ENCODE measurements at regions not wholly inside any gene's neighbourhood (a gene's known extent, or its start where the extent isn't known, plus 50 kb on each side); places are given as distances from the start of the nearest gene placed in this dataset.
A peak's percentile ranks its signal among the peaks of the same experiment; 100 is the strongest.
"Not testable (repeated sequence)": the region's sequence is repeated elsewhere in the genome, so short reads cannot be mapped to it uniquely, and the experiment has no call there.

GRCh38 chr6:894274-894673 lies 201.3 kb upstream of the EXOC2 start:
- intact Hi-C loops (cut with DNase I, micrococcal nuclease): loop anchor here in 1 of 2 experiments (2.0 to 10.0 kb wide), 2 partner anchors 97 to 299 kb away; no protein-coding TSS in a partner anchor

GRCh38 chr6:890995-891394 lies 198.1 kb upstream of the EXOC2 start:
- no peak overlapping the region for H3K4me3 Mint-ChIP-seq

More at GRCh38 chr6:894274-894673, 201.3 kb upstream of the EXOC2 start:
- ATAC-seq (no peak), DNase-seq (peak; percentile 45)
- H3K9me3 Mint-ChIP-seq (ENCODE audit: low read depth): no peaks in the 10 kb centered on the region
- H3K36me3 Mint-ChIP-seq (ENCODE audit: low read depth): no peaks in the 10 kb centered on the region
- ChIA-PET CTCF (interaction anchor here (0.6 kb wide), 1 partner anchor 374 kb away, joined by 3 read pairs; no protein-coding TSS in a partner anchor), POLR2A (no interaction called here)
- H3K27me3 Mint-ChIP-seq: peaks cover 13% of the 10 kb centered on the region
- no peak overlapping the region for H3K27ac Mint-ChIP-seq
- no peak overlapping the region for H3K4me3 Mint-ChIP-seq
- H3K4me1 Mint-ChIP-seq: no peaks in the 10 kb centered on the region

GRCh38 chr6:890201-890600 lies 197.3 kb upstream of the EXOC2 start:
- no peak for DNase-seq
- no peaks in the 10 kb centered on the region for H3K36me3 Mint-ChIP-seq (ENCODE audit: low read depth)
- peaks cover 2% of the 10 kb centered on the region for H3K27me3 Mint-ChIP-seq
- H3K9me3 Mint-ChIP-seq (ENCODE audit: low read depth): no peaks in the 10 kb centered on the region
- ChIA-PET CTCF (interaction anchor here (0.7 kb wide), 1 partner anchor 1493 kb away, joined by 4 read pairs; no protein-coding TSS in a partner anchor), POLR2A (no interaction called here)
- peaks cover 3% of the 10 kb centered on the region for H3K4me1 Mint-ChIP-seq
- H3K4me3 Mint-ChIP-seq: no peak overlapping the region
- no peak overlapping the region for H3K27ac Mint-ChIP-seq
- no peak for ATAC-seq
- intact Hi-C loops (cut with DNase I, micrococcal nuclease): loop anchor here in 1 of 2 experiments (10.0 kb wide), 1 partner anchor 295 kb away; no protein-coding TSS in a partner anchor

More at GRCh38 chr6:890995-891394, 198.1 kb upstream of the EXOC2 start:
- ATAC-seq: no peak
- Mint-ChIP-seq H3K9me3 (ENCODE audit: low read depth) (no peaks in the 10 kb centered on the region), H3K27ac (no peak overlapping the region), H3K36me3 (ENCODE audit: low read depth) (no peaks in the 10 kb centered on the region), H3K4me1 (no peaks in the 10 kb centered on the region), H3K27me3 (peaks cover 4% of the 10 kb centered on the region)
- no peak for DNase-seq
- CTCF ChIA-PET: interaction anchor here (0.5 to 0.9 kb wide), 3 partner anchors 14 to 708 kb away, joined by 3 to 4 read pairs (median 4); no protein-coding TSS in a partner anchor
- intact Hi-C loops (cut with DNase I, micrococcal nuclease): loop anchor here in 1 of 2 experiments (10.0 kb wide), 1 partner anchor 296 kb away; no protein-coding TSS in a partner anchor
- POLR2A ChIA-PET: no interaction called here

- intact Hi-C loops (cut with DNase I, micrococcal nuclease): no loop called here
- H3K9me3 Mint-ChIP-seq (ENCODE audit: low read depth): no peaks in the 10 kb centered on the region
- peaks cover 2% of the 10 kb centered on the region for H3K27me3 Mint-ChIP-seq
- H3K4me1 Mint-ChIP-seq: peaks cover 11% of the 10 kb centered on the region
- DNase-seq (no peak), ATAC-seq (no peak)
- POLR2A ChIA-PET: interaction anchor here (0.5 kb wide), 1 partner anchor 21 kb away, joined by 7 read pairs; no protein-coding TSS in a partner anchor
- no peak overlapping the region for H3K27ac Mint-ChIP-seq
- CTCF ChIA-PET: no interaction called here
- H3K4me3 Mint-ChIP-seq: no peak overlapping the region
- H3K36me3 Mint-ChIP-seq (ENCODE audit: low read depth): no peaks in the 10 kb centered on the region
Observed at GRCh38 chr6:887583-888235, 194.8 kb upstream of the EXOC2 start.

GRCh38 chr6:886116-886515 lies 193.2 kb upstream of the EXOC2 start:
- CTCF ChIA-PET; ATAC-seq; intact Hi-C loops (cut with DNase I, micrococcal nuclease); H3K4me3 Mint-ChIP-seq; POLR2A ChIA-PET; H3K36me3 Mint-ChIP-seq (ENCODE audit: low read depth); H3K27me3 Mint-ChIP-seq; H3K27ac Mint-ChIP-seq; DNase-seq; H3K9me3 Mint-ChIP-seq (ENCODE audit: low read depth): not testable (repeated sequence)
- peaks cover 11% of the 10 kb centered on the region for H3K4me1 Mint-ChIP-seq

GRCh38 chr6:885051-885590 lies 192.2 kb upstream of the EXOC2 start:
- no peak for ATAC-seq
- Mint-ChIP-seq H3K9me3 (ENCODE audit: low read depth) (no peaks in the 10 kb centered on the region), H3K27ac (no peak overlapping the region), H3K4me3 (no peak overlapping the region), H3K27me3 (peaks cover 5% of the 10 kb centered on the region), H3K4me1 (peaks cover 11% of the 10 kb centered on the region), H3K36me3 (ENCODE audit: low read depth) (no peaks in the 10 kb centered on the region)
- ChIA-PET CTCF (no interaction called here), POLR2A (no interaction called here)
- DNase-seq: no peak
- intact Hi-C loops (cut with DNase I, micrococcal nuclease): no loop called here

- no peak for DNase-seq
- H3K27me3 Mint-ChIP-seq: peaks cover 5% of the 10 kb centered on the region
- CTCF ChIA-PET: no interaction called here
- no peak for ATAC-seq
- peaks cover 11% of the 10 kb centered on the region for H3K4me1 Mint-ChIP-seq
- POLR2A ChIA-PET: no interaction called here
- H3K27ac Mint-ChIP-seq: no peak overlapping the region
- H3K9me3 Mint-ChIP-seq (ENCODE audit: low read depth): no peaks in the 10 kb centered on the region
- no peak overlapping the region for H3K4me3 Mint-ChIP-seq
- no peaks in the 10 kb centered on the region for H3K36me3 Mint-ChIP-seq (ENCODE audit: low read depth)
- intact Hi-C loops (cut with DNase I, micrococcal nuclease): no loop called here
Observed at GRCh38 chr6:884570-884969, 191.6 kb upstream of the EXOC2 start.

GRCh38 chr6:882084-882598 lies 189.2 kb upstream of the EXOC2 start:
- intact Hi-C loops (cut with DNase I, micrococcal nuclease): no loop called here
- Mint-ChIP-seq H3K9me3 (ENCODE audit: low read depth) (no peaks in the 10 kb centered on the region), H3K36me3 (ENCODE audit: low read depth) (no peaks in the 10 kb centered on the region), H3K27me3 (peaks cover 7% of the 10 kb centered on the region), H3K4me3 (no peak overlapping the region), H3K4me1 (peaks cover 11% of the 10 kb centered on the region), H3K27ac (no peak overlapping the region)
- ChIA-PET POLR2A (no interaction called here), CTCF (no interaction called here)
- ATAC-seq: no peak
- DNase-seq: no peak

GRCh38 chr6:878179-878578 lies 185.2 kb upstream of the EXOC2 start:
- Mint-ChIP-seq H3K4me1 (no peaks in the 10 kb centered on the region), H3K36me3 (ENCODE audit: low read depth) (no peaks in the 10 kb centered on the region), H3K9me3 (ENCODE audit: low read depth) (no peaks in the 10 kb centered on the region), H3K27ac (no peak overlapping the region), H3K27me3 (peaks cover 16% of the 10 kb centered on the region), H3K4me3 (no peak overlapping the region)
- ATAC-seq: no peak
- no peak for DNase-seq
- POLR2A ChIA-PET: no interaction called here
- intact Hi-C loops (cut with DNase I, micrococcal nuclease): no loop called here
- CTCF ChIA-PET: no interaction called here

- no peak overlapping the region for H3K4me3 Mint-ChIP-seq
- DNase-seq (no peak), ATAC-seq (no peak)
- no peaks in the 10 kb centered on the region for H3K36me3 Mint-ChIP-seq (ENCODE audit: low read depth)
- ChIA-PET CTCF (interaction anchor here (0.6 to 0.9 kb wide), 2 partner anchors 18 to 133 kb away, joined by 3 read pairs; no protein-coding TSS in a partner anchor), POLR2A (no interaction called here)
- H3K9me3 Mint-ChIP-seq (ENCODE audit: low read depth): no peaks in the 10 kb centered on the region
- H3K27me3 Mint-ChIP-seq: peaks cover 17% of the 10 kb centered on the region
- no peak overlapping the region for H3K27ac Mint-ChIP-seq
- no peaks in the 10 kb centered on the region for H3K4me1 Mint-ChIP-seq
- intact Hi-C loops (cut with DNase I, micrococcal nuclease): no loop called here
Observed at GRCh38 chr6:875012-875411, 182.1 kb upstream of the EXOC2 start.

GRCh38 chr6:872570-873125 lies 179.7 kb upstream of the EXOC2 start:
- ChIA-PET POLR2A (no interaction called here), CTCF (interaction anchor here (0.8 kb wide), 1 partner anchor 950 kb away, joined by 3 read pairs; no protein-coding TSS in a partner anchor)
- Mint-ChIP-seq H3K36me3 (ENCODE audit: low read depth) (no peaks in the 10 kb centered on the region), H3K4me1 (no peaks in the 10 kb centered on the region), H3K4me3 (no peak overlapping the region), H3K27ac (no peak overlapping the region), H3K27me3 (peaks cover 19% of the 10 kb centered on the region), H3K9me3 (ENCODE audit: low read depth) (no peaks in the 10 kb centered on the region)
- intact Hi-C loops (cut with DNase I, micrococcal nuclease): no loop called here
- no peak for DNase-seq
- ATAC-seq: no peak

GRCh38 chr6:871503-871902 lies 178.6 kb upstream of the EXOC2 start:
- intact Hi-C loops (cut with DNase I, micrococcal nuclease): no loop called here
- ChIA-PET CTCF (interaction anchor here (0.5 kb wide), 1 partner anchor 704 kb away, joined by 5 read pairs; no protein-coding TSS in a partner anchor), POLR2A (no interaction called here)
- H3K4me1 Mint-ChIP-seq: no peaks in the 10 kb centered on the region
- no peaks in the 10 kb centered on the region for H3K36me3 Mint-ChIP-seq (ENCODE audit: low read depth)
- ATAC-seq: no peak
- no peak overlapping the region for H3K27ac Mint-ChIP-seq
- H3K27me3 Mint-ChIP-seq: peaks cover 21% of the 10 kb centered on the region
- H3K9me3 Mint-ChIP-seq (ENCODE audit: low read depth): no peaks in the 10 kb centered on the region
- H3K4me3 Mint-ChIP-seq: no peak overlapping the region
- DNase-seq: no peak

Data from activated CD4-positive, alpha-beta T cell treated with anti-CD3 and anti-CD28 coated beads for 36 hours (primary cell).